GM12878 (cell line): ENCODE measurements at regions not wholly inside any gene's neighbourhood (a gene's known extent, or its start where the extent isn't known, plus 50 kb on each side); places are given as distances from the start of the nearest gene placed in this dataset.

Experiments used
- ATAC-seq: fragments of 200-7000 bp; cut with Tn5 transposase; 3 replicates; pipeline ENCODE4 v1.9.1; 2020; ENCODE audit warnings: mild to moderate bottlenecking, moderate library complexity
- BruUV-seq: library from RNA; stranded (reverse); fragments of 400-500 nt; replicated peaks from 2 replicates; lab custom pipeline; 2021; lab: Mats Ljungman, UMichigan
- CTCF ChIA-PET: fragments of 300-600 bp; sonication (Branson Sonifier 250); formaldehyde crosslinking; extraction: SDS; loops from one replicate; lab custom pipeline; 2021; ENCODE audit warnings: inconsistent platforms; lab: Yijun Ruan, JAX
- POLR2A ChIA-PET: fragments of 350-600 bp; formaldehyde crosslinking; extraction: SDS; loops from one replicate; lab custom pipeline; 2021; ENCODE audit warnings: inconsistent platforms; lab: Charles Lee
- RAD21 ChIA-PET: fragments of 300-600 bp; sonication (Branson Sonifier 250); formaldehyde crosslinking; loops from one replicate; lab custom pipeline; 2023; ENCODE audit warnings: antibody characterized with exemption; ENCODE audit not compliant: unreplicated experiment; lab: Charles Lee
- SMC1A ChIA-PET: fragments of 300-600 bp; sonication (Branson Sonifier 250); formaldehyde crosslinking; loops from one replicate; lab custom pipeline; 2023; ENCODE audit not compliant: unreplicated experiment, uncharacterized antibody; lab: Charles Lee
- DNase-seq: peaks from one replicate; pipeline ENCODE4 v3.0.0-alpha.2; 2011; ENCODE audit warnings: low read depth, low spot score
- FAIRE-seq: peaks from 3 replicates; lab custom pipeline; 2011; peaks lifted over from hg19 to GRCh38; lab: Jason Lieb, UNC
- H2AFZ ChIP-seq: 2 replicates; pipeline ENCODE4 v1.6.0; 2011; ENCODE audit warnings: low read depth, low read length, control low read depth; ENCODE audit not compliant: control insufficient read depth
- H3K27ac ChIP-seq: 2 replicates; pipeline ENCODE4 v1.5.1; 2011; ENCODE audit warnings: control low read depth; ENCODE audit not compliant: control insufficient read depth, insufficient read depth
- H3K27me3 ChIP-seq, 2 experiments: replicated peaks in 1 of 2; 2 replicates each; pipeline versions ENCODE4 v1.6.0 to v1.6.1; 2011; ENCODE audit warnings: low read length in 1 of 2; ENCODE audit not compliant: control insufficient read depth in 2 of 2, insufficient read depth in 2 of 2
- H3K36me3 ChIP-seq, 2 experiments: 2 replicates each; pipeline ENCODE4 v1.5.1; 2011; ENCODE audit warnings: low read length in 1 of 2; ENCODE audit not compliant: control insufficient read depth in 2 of 2, insufficient read depth in 2 of 2
- H3K4me1 ChIP-seq: 2 replicates; pipeline ENCODE4 v1.6.1; 2011; ENCODE audit warnings: mild to moderate bottlenecking, low read length, moderate library complexity, mixed read lengths; ENCODE audit not compliant: control insufficient read depth, insufficient read depth
- H3K4me2 ChIP-seq: 2 replicates; pipeline ENCODE4 v1.6.0; 2011; ENCODE audit warnings: control low read depth; ENCODE audit not compliant: control insufficient read depth, insufficient read depth
- H3K4me3 ChIP-seq: fragments of 200-600 bp; sonication (generic); 2 replicates; pipeline ENCODE4 v1.5.1; 2016
- H3K79me2 ChIP-seq: 2 replicates; pipeline ENCODE4 v1.6.0; 2011; ENCODE audit warnings: low read length; ENCODE audit not compliant: control insufficient read depth, insufficient read depth
- H3K9ac ChIP-seq: 2 replicates; pipeline ENCODE4 v1.8.0; 2011; ENCODE audit warnings: low read length, control low read depth, mixed read lengths; ENCODE audit not compliant: control insufficient read depth, insufficient read depth
- H3K9me3 ChIP-seq: replicated peaks from 3 replicates; pipeline ENCODE4 v1.5.1; 2011; ENCODE audit warnings: mild to moderate bottlenecking, low read length; ENCODE audit not compliant: control insufficient read depth, insufficient read depth
- H4K20me1 ChIP-seq: 2 replicates; pipeline ENCODE4 v1.6.0; 2011; ENCODE audit not compliant: control insufficient read depth, insufficient read depth
- CBFB ChIP-seq: IDR thresholded peaks from 2 replicates; pipeline ENCODE4 v1.6.1; 2016; ENCODE audit warnings: antibody characterized with exemption, low read depth
- PRDM15 ChIP-seq: fragments of 450-650 bp; formaldehyde crosslinking; IDR thresholded peaks from 2 replicates; pipeline ENCODE4 v1.4.0; 2020; ENCODE audit warnings: mild to moderate bottlenecking, moderate library complexity
- RBBP5 ChIP-seq: fragments of 200-600 bp; sonication (generic); conservative IDR thresholded peaks from 2 replicates; pipeline ENCODE4 v1.6.1; 2016
- RELB ChIP-seq: fragments of 450-650 bp; IDR thresholded peaks from 2 replicates; pipeline ENCODE4 v1.6.1; 2017; ENCODE audit warnings: low read depth, mild to moderate bottlenecking, moderate library complexity
- RUNX3 ChIP-seq: IDR thresholded peaks from 2 replicates; pipeline ENCODE4 v1.6.1; 2012; ENCODE audit warnings: low read length, inconsistent platforms
- SP1 ChIP-seq: IDR thresholded peaks from one replicate; pipeline ENCODE4 v1.6.1; 2011; ENCODE audit warnings: low read depth, low read length
- ZNF687 ChIP-seq: fragments of 450-650 bp; IDR thresholded peaks from 2 replicates; pipeline ENCODE4 v1.6.1; 2017; ENCODE audit warnings: mild to moderate bottlenecking, moderate library complexity
- WGBS: methylation state at CpG from one replicate; pipeline ENCODE4 v1.1.6; 2016; ENCODE audit warnings: low lambda C conversion rate; ENCODE audit not compliant: insufficient replicate concordance, insufficient coverage; ENCODE audit errors: missing lambda C conversion rate; 5-methylcytosine and 5-hydroxymethylcytosine counted together
- in situ Hi-C: fragments of 300-500 bp; cut with MboI; formaldehyde crosslinking; loops from 9 replicates; pipeline ENCODE4 v1.14.3; 2018; ENCODE audit warnings: mixed read lengths
- intact Hi-C: fragments of 100-400 bp; cut with micrococcal nuclease; formaldehyde crosslinking; loops from one replicate; pipeline ENCODE4 v1.14.2; 2022; ENCODE audit not compliant: unreplicated experiment

GRCh38 chr11:130636722-130637464 lies 188.4 kb downstream of the ADAMTS15 start (continued):
- TF ChIP-seq ZNF687 (no peak), RELB (no peak), RUNX3 (peak; percentile 27; the same call in 1 of the 2 replicates)

- no TSS peak for BruUV-seq
- Histone ChIP-seq H4K20me1 (no peaks in the 10 kb centered on the region), H3K4me3 (no peak overlapping the region), H3K36me3 (no peaks in the 10 kb centered on the region), H3K79me2 (no peaks in the 10 kb centered on the region), H3K27me3 (no peaks in the 10 kb centered on the region; a peak in 1 of 4 replicates), H2AFZ (no peak overlapping the region), H3K9ac (no peak overlapping the region), H3K9me3 (no peaks in the 10 kb centered on the region), H3K27ac (no peak overlapping the region), H3K4me1 (no peaks in the 10 kb centered on the region), H3K4me2 (no peak overlapping the region)
- ChIA-PET RAD21 (no interaction called here), CTCF (no interaction called here), SMC1A (no interaction called here), POLR2A (no interaction called here)
- in situ Hi-C loops: no loop called here
- TF ChIP-seq SP1: no peak
- TF ChIP-seq RBBP5: no peak
- no peak for TF ChIP-seq CBFB
- no peak for TF ChIP-seq PRDM15 (CRISPR knock-in tag)
- 15% methylated on average over 7 of the region's 7 CpGs for whole genome bisulfite sequencing
- ATAC-seq (no peak), DNase-seq (no peak), FAIRE-seq (no peak)
- intact Hi-C loops: no loop called here
Measured at GRCh38 chr11:130637566-130637965, 189.1 kb downstream of the ADAMTS15 start.
